Testis (tissue), 2 donors: ENCODE measurements at regions not wholly inside any gene's neighbourhood (a gene's known extent, or its start where the extent isn't known, plus 50 kb on each side); places are given as distances from the start of the nearest gene placed in this dataset.

Source experiments
- POLR2A ChIP-seq: fragments of 450-650 bp; IDR thresholded peaks from one replicate; pipeline ENCODE4 v1.6.1; 2017; ENCODE audit warnings: antibody characterized with exemption, mild to moderate bottlenecking, moderate library complexity
- TF ChIP-seq, protein P1 (sequence below), 3 experiments: fragments of 450-650 bp in 2 of 3; fragments of 200-600 bp in 1 of 3; sonication (generic) in 1 of 3; IDR thresholded peaks; one replicate each; pipeline ENCODE4 v1.5.1; 2016 to 2019; ENCODE audit warnings: antibody characterized with exemption in 3 of 3, mild to moderate bottlenecking in 2 of 3, moderate library complexity in 1 of 3

DNA sequence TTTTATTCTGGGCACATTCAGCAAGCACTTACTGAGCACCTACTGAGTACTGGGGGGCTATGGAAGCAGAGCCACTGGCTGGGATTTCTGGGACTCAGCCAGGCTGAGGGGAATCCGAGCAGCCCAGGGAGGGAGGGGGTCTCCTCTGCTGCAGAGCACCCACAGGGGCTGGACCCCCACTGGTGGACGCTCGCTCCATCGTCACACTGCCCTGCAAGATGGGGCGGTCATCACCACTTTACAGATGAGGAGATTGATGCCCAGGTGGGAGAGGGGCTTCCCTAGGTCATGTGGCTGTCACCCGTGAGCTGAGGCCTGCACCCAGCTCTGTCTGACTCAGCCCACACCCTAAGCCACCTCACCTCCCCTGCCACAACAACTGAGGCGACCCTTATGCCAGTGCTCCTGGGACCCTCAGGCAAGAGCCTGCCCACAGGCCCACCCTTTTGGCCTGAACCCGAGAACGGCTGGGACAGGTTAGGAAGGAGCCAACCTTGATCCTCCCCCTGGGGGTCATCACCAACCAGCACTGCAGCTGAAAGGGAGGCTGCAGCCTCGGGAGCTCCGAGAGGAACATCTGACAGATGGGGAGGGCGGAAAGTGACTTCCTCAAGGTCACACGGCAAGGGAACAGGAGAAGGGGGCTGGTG lies 74.4 kb downstream of the SERPINA3 start:
- TF ChIP-seq, protein P1, sequence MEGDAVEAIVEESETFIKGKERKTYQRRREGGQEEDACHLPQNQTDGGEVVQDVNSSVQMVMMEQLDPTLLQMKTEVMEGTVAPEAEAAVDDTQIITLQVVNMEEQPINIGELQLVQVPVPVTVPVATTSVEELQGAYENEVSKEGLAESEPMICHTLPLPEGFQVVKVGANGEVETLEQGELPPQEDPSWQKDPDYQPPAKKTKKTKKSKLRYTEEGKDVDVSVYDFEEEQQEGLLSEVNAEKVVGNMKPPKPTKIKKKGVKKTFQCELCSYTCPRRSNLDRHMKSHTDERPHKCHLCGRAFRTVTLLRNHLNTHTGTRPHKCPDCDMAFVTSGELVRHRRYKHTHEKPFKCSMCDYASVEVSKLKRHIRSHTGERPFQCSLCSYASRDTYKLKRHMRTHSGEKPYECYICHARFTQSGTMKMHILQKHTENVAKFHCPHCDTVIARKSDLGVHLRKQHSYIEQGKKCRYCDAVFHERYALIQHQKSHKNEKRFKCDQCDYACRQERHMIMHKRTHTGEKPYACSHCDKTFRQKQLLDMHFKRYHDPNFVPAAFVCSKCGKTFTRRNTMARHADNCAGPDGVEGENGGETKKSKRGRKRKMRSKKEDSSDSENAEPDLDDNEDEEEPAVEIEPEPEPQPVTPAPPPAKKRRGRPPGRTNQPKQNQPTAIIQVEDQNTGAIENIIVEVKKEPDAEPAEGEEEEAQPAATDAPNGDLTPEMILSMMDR (IDR thresholded peaks at IDR 0.05), result no peak
- no peak for TF ChIP-seq POLR2A
